ENCODE measurements at regions not wholly inside any gene's neighbourhood (a gene's known extent, or its start where the extent isn't known, plus 50 kb on each side); places are given as distances from the start of the nearest gene placed in this dataset.

GRCh38 chr11:129503646-129504045, 128.0 kb downstream of the BARX2 start:
- TF ChIP-seq, protein P1, sequence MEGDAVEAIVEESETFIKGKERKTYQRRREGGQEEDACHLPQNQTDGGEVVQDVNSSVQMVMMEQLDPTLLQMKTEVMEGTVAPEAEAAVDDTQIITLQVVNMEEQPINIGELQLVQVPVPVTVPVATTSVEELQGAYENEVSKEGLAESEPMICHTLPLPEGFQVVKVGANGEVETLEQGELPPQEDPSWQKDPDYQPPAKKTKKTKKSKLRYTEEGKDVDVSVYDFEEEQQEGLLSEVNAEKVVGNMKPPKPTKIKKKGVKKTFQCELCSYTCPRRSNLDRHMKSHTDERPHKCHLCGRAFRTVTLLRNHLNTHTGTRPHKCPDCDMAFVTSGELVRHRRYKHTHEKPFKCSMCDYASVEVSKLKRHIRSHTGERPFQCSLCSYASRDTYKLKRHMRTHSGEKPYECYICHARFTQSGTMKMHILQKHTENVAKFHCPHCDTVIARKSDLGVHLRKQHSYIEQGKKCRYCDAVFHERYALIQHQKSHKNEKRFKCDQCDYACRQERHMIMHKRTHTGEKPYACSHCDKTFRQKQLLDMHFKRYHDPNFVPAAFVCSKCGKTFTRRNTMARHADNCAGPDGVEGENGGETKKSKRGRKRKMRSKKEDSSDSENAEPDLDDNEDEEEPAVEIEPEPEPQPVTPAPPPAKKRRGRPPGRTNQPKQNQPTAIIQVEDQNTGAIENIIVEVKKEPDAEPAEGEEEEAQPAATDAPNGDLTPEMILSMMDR (IDR thresholded peaks at IDR 0.05; ENCODE audit: borderline replicate concordance, extremely low read depth, low read length, poor library complexity, severe bottlenecking) = no peak
- TF ChIP-seq EZH2 (IDR thresholded peaks at IDR 0.05; ENCODE audit: borderline replicate concordance, low read depth, low read length, severe bottlenecking) = no peak

Measured in DND-41 (cell line).